MM.1S (cell line): ENCODE measurements at regions not wholly inside any gene's neighbourhood (a gene's known extent, or its start where the extent isn't known, plus 50 kb on each side); places are given as distances from the start of the nearest gene placed in this dataset.

Experiments used
- DNase-seq: peaks from one replicate; pipeline ENCODE4 v3.0.0-alpha.2; 2015
- H2AFZ ChIP-seq: fragments of 300-600 bp; sonication (generic); 2 replicates; pipeline ENCODE4 v1.6.0; 2016; ENCODE audit warnings: antibody characterized with exemption, low read length
- H3F3A ChIP-seq: fragments of 300-600 bp; sonication (generic); 2 replicates; pipeline ENCODE4 v1.6.1; 2016; ENCODE audit warnings: mild to moderate bottlenecking, antibody characterized with exemption, low read length, moderate library complexity, mixed read lengths; ENCODE audit not compliant: insufficient read depth
- H3K27ac ChIP-seq: fragments of 300-600 bp; sonication (generic); 2 replicates; pipeline ENCODE4 v1.5.1; 2016; ENCODE audit warnings: mild to moderate bottlenecking, low read length
- H3K27me3 ChIP-seq: fragments of 300-600 bp; sonication (generic); replicated peaks from 2 replicates; pipeline ENCODE4 v1.6.0; 2016; ENCODE audit warnings: low read length; ENCODE audit not compliant: insufficient read depth
- H3K36me3 ChIP-seq: fragments of 300-600 bp; sonication (generic); replicated peaks from 2 replicates; pipeline ENCODE4 v1.6.1; 2016; ENCODE audit warnings: mild to moderate bottlenecking, low read length, mixed read lengths; ENCODE audit not compliant: insufficient read depth
- H3K4me1 ChIP-seq: fragments of 300-600 bp; sonication (generic); 2 replicates; pipeline ENCODE4 v1.6.1; 2016; ENCODE audit warnings: low read length, mixed read lengths
- H3K4me2 ChIP-seq: fragments of 300-600 bp; sonication (generic); 2 replicates; pipeline ENCODE4 v1.6.0; 2016; ENCODE audit warnings: low read depth, low read length
- H3K4me3 ChIP-seq: fragments of 300-600 bp; sonication (generic); 2 replicates; pipeline ENCODE4 v1.5.1; 2016; ENCODE audit warnings: low read length, mixed read lengths
- H3K79me2 ChIP-seq: fragments of 300-600 bp; sonication (generic); 2 replicates; pipeline ENCODE4 v1.6.1; 2016; ENCODE audit warnings: mixed run types, low read length, mixed read lengths
- H3K9ac ChIP-seq: fragments of 300-600 bp; sonication (generic); 2 replicates; pipeline ENCODE4 v1.6.1; 2016; ENCODE audit warnings: low read length, mixed read lengths
- H3K9me2 ChIP-seq: fragments of 300-600 bp; sonication (generic); replicated peaks from 2 replicates; pipeline ENCODE4 v1.6.1; 2016; ENCODE audit warnings: mild to moderate bottlenecking, low read length, mixed read lengths; ENCODE audit not compliant: insufficient read depth
- H3K9me3 ChIP-seq: fragments of 300-600 bp; sonication (generic); replicated peaks from 2 replicates; pipeline ENCODE4 v1.6.1; 2016; ENCODE audit warnings: mild to moderate bottlenecking, low read length, mixed read lengths; ENCODE audit not compliant: insufficient read depth
- H4K20me1 ChIP-seq: fragments of 300-600 bp; sonication (generic); 2 replicates; pipeline ENCODE4 v1.6.1; 2016; ENCODE audit warnings: mild to moderate bottlenecking, low read length, moderate library complexity, mixed read lengths; ENCODE audit not compliant: insufficient read depth
- EZH2 ChIP-seq: fragments of 300-600 bp; sonication (generic); optimal IDR thresholded peaks from 2 replicates; pipeline ENCODE3; 2017; ENCODE audit warnings: low read depth, mild to moderate bottlenecking, antibody characterized with exemption, low read length, mixed read lengths
- EZH2phosphoT487 ChIP-seq: fragments of 300-600 bp; sonication (generic); IDR thresholded peaks from 2 replicates; pipeline ENCODE4 v1.6.1; 2018; ENCODE audit warnings: antibody characterized with exemption, low read length
- TF ChIP-seq, protein P1 (sequence below): fragments of 300-600 bp; sonication (generic); IDR thresholded peaks from 2 replicates; pipeline ENCODE4 v1.5.1; 2016; ENCODE audit warnings: antibody characterized with exemption, low read length, mixed read lengths

DNA sequence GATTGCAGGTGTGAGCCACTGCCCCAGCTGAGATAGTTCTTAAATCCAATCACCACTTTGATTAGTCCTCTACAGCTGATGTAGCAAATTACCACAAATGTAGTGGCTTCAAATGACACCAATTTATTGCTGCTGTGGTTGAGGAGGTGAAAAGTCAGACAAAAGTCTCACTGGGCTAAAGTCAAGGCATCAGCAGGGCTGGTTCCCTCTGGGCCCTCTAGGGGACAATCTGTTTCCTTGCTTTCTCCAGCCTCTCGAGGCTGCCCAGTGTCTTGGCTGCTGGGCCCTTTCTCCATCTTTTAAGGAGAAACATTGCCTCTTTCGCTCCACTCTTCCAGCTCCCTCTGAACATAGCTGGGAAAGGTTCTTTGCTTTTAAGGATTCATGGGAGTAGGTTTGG, 50.5 kb upstream of the SHANK2 start:
- Histone ChIP-seq H3K9me3 (no peaks in the 10 kb centered on the region), H3K79me2 (no peaks in the 10 kb centered on the region), H3K27ac (no peak overlapping the region), H2AFZ (no peak overlapping the region), H3K27me3 (peaks cover 91% of the 10 kb centered on the region), H3K4me1 (no peaks in the 10 kb centered on the region), H4K20me1 (no peaks in the 10 kb centered on the region), H3F3A (no peaks in the 10 kb centered on the region), H3K9ac (no peak overlapping the region), H3K4me2 (no peak overlapping the region), H3K4me3 (no peak overlapping the region), H3K36me3 (no peaks in the 10 kb centered on the region), H3K9me2 (no peaks in the 10 kb centered on the region)
- DNase-seq = no peak
- TF ChIP-seq EZH2phosphoT487 (no peak), EZH2 (no peak)
- TF ChIP-seq, protein P1, sequence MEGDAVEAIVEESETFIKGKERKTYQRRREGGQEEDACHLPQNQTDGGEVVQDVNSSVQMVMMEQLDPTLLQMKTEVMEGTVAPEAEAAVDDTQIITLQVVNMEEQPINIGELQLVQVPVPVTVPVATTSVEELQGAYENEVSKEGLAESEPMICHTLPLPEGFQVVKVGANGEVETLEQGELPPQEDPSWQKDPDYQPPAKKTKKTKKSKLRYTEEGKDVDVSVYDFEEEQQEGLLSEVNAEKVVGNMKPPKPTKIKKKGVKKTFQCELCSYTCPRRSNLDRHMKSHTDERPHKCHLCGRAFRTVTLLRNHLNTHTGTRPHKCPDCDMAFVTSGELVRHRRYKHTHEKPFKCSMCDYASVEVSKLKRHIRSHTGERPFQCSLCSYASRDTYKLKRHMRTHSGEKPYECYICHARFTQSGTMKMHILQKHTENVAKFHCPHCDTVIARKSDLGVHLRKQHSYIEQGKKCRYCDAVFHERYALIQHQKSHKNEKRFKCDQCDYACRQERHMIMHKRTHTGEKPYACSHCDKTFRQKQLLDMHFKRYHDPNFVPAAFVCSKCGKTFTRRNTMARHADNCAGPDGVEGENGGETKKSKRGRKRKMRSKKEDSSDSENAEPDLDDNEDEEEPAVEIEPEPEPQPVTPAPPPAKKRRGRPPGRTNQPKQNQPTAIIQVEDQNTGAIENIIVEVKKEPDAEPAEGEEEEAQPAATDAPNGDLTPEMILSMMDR = no peak

DNA sequence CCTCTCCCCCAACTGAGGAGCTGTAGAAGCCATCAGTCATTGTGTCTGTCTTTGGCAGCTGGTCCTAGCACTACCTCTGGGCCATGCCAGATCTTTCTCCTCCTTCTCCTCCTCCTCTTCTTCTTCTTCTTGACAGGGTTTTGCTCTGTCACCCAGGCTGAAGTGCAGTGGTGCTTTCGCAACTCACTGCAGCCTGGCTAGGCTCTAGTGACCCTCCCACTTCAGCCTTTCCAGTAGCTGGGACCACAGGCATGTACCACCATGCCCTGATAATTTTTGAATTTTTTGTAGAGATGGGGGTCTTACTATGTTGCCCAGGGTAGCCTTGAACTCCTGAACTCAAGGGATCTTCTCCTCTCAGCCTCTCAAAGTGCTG, 50.1 kb upstream of the SHANK2 start:
- H3K27ac ChIP-seq = no peak overlapping the region
- H3K4me1 ChIP-seq = no peaks in the 10 kb centered on the region
- no peaks in the 10 kb centered on the region for H3K9me3 ChIP-seq
- TF ChIP-seq, protein P1 = no peak
- TF ChIP-seq EZH2 (no peak), EZH2phosphoT487 (no peak)
- DNase-seq = no peak
- H3K4me2 ChIP-seq = no peak overlapping the region
- no peak overlapping the region for H3K9ac ChIP-seq
- H3K36me3 ChIP-seq = no peaks in the 10 kb centered on the region
- no peaks in the 10 kb centered on the region for H4K20me1 ChIP-seq
- H2AFZ ChIP-seq = no peak overlapping the region
- peaks cover 91% of the 10 kb centered on the region for H3K27me3 ChIP-seq
- no peaks in the 10 kb centered on the region for H3K9me2 ChIP-seq
- H3K79me2 ChIP-seq = no peaks in the 10 kb centered on the region
- H3K4me3 ChIP-seq = no peak overlapping the region
- H3F3A ChIP-seq = no peaks in the 10 kb centered on the region
